ENCODE measurements at regions not wholly inside any gene's neighbourhood (a gene's known extent, or its start where the extent isn't known, plus 50 kb on each side); places are given as distances from the start of the nearest gene placed in this dataset.

GRCh38 chr1:58257003-58257402 is 289.5 kb downstream of the OMA1 start:
- Histone ChIP-seq H3K27me3 (no peaks in the 10 kb centered on the region), H3K4me1 (no peaks in the 10 kb centered on the region), H3K9me3 (peaks cover 0 to 5% (median 0%) of the 10 kb centered on the region in 3 donors), H3K4me3 (no peak overlapping the region), H3K27ac (no peak overlapping the region), H3K36me3 (no peaks in the 10 kb centered on the region)
- no peak for TF ChIP-seq EP300 (IDR thresholded peaks at IDR 0.05)
- no peak for TF ChIP-seq POLR2AphosphoS5 (IDR thresholded peaks at IDR 0.05)
- TF ChIP-seq CTCF (IDR thresholded peaks at IDR 0.05): no peak
- no peak for TF ChIP-seq POLR2A (IDR thresholded peaks at IDR 0.05)
- 100% methylated on average over 1 of the region's 1 CpG; no CpG with 5 or more reads in 1 of the 2 donors for WGBS, 2 donors (ENCODE audit: low coverage in 1 of 2)
- no peak for ATAC-seq

GRCh38 chr1:58256546-58256945 is 290.0 kb downstream of the OMA1 start:
- Histone ChIP-seq H3K27ac (no peak overlapping the region), H3K27me3 (no peaks in the 10 kb centered on the region), H3K4me1 (no peaks in the 10 kb centered on the region), H3K4me3 (no peak overlapping the region), H3K36me3 (no peaks in the 10 kb centered on the region), H3K9me3 (peaks cover 0 to 5% (median 0%) of the 10 kb centered on the region in 3 donors)
- no peak for ATAC-seq
- WGBS, 2 donors (ENCODE audit: low coverage in 1 of 2): 84 to 100% methylated on average over 3 of the region's 3 CpGs
- TF ChIP-seq EP300 (IDR thresholded peaks at IDR 0.05): no peak
- no peak for TF ChIP-seq POLR2A (IDR thresholded peaks at IDR 0.05)
- no peak for TF ChIP-seq POLR2AphosphoS5 (IDR thresholded peaks at IDR 0.05)
- TF ChIP-seq CTCF (IDR thresholded peaks at IDR 0.05): no peak

- no peaks in the 10 kb centered on the region for H3K36me3 ChIP-seq
- no peak overlapping the region for H3K27ac ChIP-seq
- no peak for ATAC-seq
- no peaks in the 10 kb centered on the region for H3K27me3 ChIP-seq
- TF ChIP-seq CTCF (IDR thresholded peaks at IDR 0.05): no peak
- no peak for TF ChIP-seq POLR2AphosphoS5 (IDR thresholded peaks at IDR 0.05)
- no peak for TF ChIP-seq EP300 (IDR thresholded peaks at IDR 0.05)
- no peak for TF ChIP-seq POLR2A (IDR thresholded peaks at IDR 0.05)
- no peaks in the 10 kb centered on the region for H3K4me1 ChIP-seq
- WGBS, 2 donors (ENCODE audit: low coverage in 1 of 2): 89% methylated on average over 6 of the region's 10 CpGs; no CpG with 5 or more reads in 1 of the 2 donors
- peaks cover 0 to 5% (median 0%) of the 10 kb centered on the region in 3 donors for H3K9me3 ChIP-seq
- no peak overlapping the region for H3K4me3 ChIP-seq
Measured at GRCh38 chr1:58256041-58256440, 290.5 kb downstream of the OMA1 start.

- Histone ChIP-seq H3K4me3 (no peak overlapping the region), H3K27ac (no peak overlapping the region), H3K9me3 (peaks cover 0 to 5% (median 0%) of the 10 kb centered on the region in 3 donors), H3K27me3 (peaks cover 6% of the 10 kb centered on the region), H3K4me1 (peaks cover 0 to 5% (median 3%) of the 10 kb centered on the region in 3 donors), H3K36me3 (no peaks in the 10 kb centered on the region)
- WGBS, 2 donors (ENCODE audit: low coverage in 1 of 2): 72% methylated on average over 3 of the region's 4 CpGs; no CpG with 5 or more reads in 1 of the 2 donors
- no peak for ATAC-seq
- TF ChIP-seq POLR2A (IDR thresholded peaks at IDR 0.05) (no peak), POLR2AphosphoS5 (IDR thresholded peaks at IDR 0.05) (no peak), EP300 (IDR thresholded peaks at IDR 0.05) (no peak), CTCF (IDR thresholded peaks at IDR 0.05) (no peak)
Measured at GRCh38 chr1:58255192-58255591, 291.3 kb downstream of the OMA1 start.

GRCh38 chr1:58251430-58252073 is 295.0 kb downstream of the OMA1 start:
- H3K4me1 ChIP-seq: peaks cover 0 to 22% (median 13%) of the 10 kb centered on the region in 3 donors

More at GRCh38 chr1:58251430-58252073, 295.0 kb downstream of the OMA1 start:
- TF ChIP-seq POLR2AphosphoS5 (IDR thresholded peaks at IDR 0.05) (no peak), POLR2A (IDR thresholded peaks at IDR 0.05) (no peak), EP300 (IDR thresholded peaks at IDR 0.05) (no peak), CTCF (IDR thresholded peaks at IDR 0.05) (no peak)
- no peak overlapping the region for H3K4me3 ChIP-seq
- no peaks in the 10 kb centered on the region for H3K36me3 ChIP-seq
- H3K27ac ChIP-seq: no peak overlapping the region
- 37 to 76% methylated on average over 2 to 3 of the region's 4 CpGs for WGBS, 2 donors (ENCODE audit: low coverage in 1 of 2)
- peaks cover 0 to 5% (median 0%) of the 10 kb centered on the region in 3 donors for H3K9me3 ChIP-seq
- H3K27me3 ChIP-seq: peaks cover 43% of the 10 kb centered on the region
- ATAC-seq: no peak
